ENCODE measurements at regions not wholly inside any gene's neighbourhood (a gene's known extent, or its start where the extent isn't known, plus 50 kb on each side); places are given as distances from the start of the nearest gene placed in this dataset.

DNA sequence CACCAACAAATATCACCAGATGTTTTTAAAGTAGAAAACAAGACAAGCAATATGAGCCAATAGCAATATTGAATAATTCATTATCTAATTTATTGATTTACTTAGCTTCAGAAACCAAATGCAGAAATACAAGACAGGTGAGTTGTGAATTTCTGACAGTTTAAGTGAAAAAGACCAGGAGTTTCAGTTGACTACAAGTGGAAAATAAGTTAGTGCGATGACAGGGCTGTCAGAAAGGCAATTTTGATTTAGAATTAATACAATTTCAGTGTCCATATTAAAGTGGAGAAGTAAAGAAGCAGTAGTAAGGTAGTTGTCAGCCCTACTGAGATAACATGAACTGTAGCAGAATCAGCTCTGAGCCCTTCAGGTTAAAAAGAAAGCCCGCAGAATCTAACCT, 1066.7 kb upstream of the ATXN8OS start:
- no peak for TF ChIP-seq POLR2A (IDR thresholded peaks at IDR 0.05)
- TF ChIP-seq, protein P1, sequence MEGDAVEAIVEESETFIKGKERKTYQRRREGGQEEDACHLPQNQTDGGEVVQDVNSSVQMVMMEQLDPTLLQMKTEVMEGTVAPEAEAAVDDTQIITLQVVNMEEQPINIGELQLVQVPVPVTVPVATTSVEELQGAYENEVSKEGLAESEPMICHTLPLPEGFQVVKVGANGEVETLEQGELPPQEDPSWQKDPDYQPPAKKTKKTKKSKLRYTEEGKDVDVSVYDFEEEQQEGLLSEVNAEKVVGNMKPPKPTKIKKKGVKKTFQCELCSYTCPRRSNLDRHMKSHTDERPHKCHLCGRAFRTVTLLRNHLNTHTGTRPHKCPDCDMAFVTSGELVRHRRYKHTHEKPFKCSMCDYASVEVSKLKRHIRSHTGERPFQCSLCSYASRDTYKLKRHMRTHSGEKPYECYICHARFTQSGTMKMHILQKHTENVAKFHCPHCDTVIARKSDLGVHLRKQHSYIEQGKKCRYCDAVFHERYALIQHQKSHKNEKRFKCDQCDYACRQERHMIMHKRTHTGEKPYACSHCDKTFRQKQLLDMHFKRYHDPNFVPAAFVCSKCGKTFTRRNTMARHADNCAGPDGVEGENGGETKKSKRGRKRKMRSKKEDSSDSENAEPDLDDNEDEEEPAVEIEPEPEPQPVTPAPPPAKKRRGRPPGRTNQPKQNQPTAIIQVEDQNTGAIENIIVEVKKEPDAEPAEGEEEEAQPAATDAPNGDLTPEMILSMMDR (IDR thresholded peaks at IDR 0.05) = no peak

Data from lower leg skin (tissue), 3 donors.